Thyroid gland (tissue), 4 donors: ENCODE measurements at regions not wholly inside any gene's neighbourhood (a gene's known extent, or its start where the extent isn't known, plus 50 kb on each side); places are given as distances from the start of the nearest gene placed in this dataset.

ENCODE experiments used
- CTCF ChIP-seq, 6 experiments: fragments of 200-600 bp in 3 of 6; fragments of 450-650 bp in 3 of 6; sonication (generic) in 3 of 6; IDR thresholded peaks; one replicate each; pipeline ENCODE4 v1.5.1; 2016 to 2019; ENCODE audit warnings: antibody characterized with exemption in 6 of 6, mild to moderate bottlenecking in 2 of 6, inconsistent platforms in 1 of 6, moderate library complexity in 1 of 6
- POLR2A ChIP-seq, 2 donors: fragments of 450-650 bp; IDR thresholded peaks; one replicate each; pipeline ENCODE4 v1.6.1; 2017; ENCODE audit warnings: antibody characterized with exemption in 2 of 2, mild to moderate bottlenecking in 2 of 2, moderate library complexity in 1 of 2

DNA sequence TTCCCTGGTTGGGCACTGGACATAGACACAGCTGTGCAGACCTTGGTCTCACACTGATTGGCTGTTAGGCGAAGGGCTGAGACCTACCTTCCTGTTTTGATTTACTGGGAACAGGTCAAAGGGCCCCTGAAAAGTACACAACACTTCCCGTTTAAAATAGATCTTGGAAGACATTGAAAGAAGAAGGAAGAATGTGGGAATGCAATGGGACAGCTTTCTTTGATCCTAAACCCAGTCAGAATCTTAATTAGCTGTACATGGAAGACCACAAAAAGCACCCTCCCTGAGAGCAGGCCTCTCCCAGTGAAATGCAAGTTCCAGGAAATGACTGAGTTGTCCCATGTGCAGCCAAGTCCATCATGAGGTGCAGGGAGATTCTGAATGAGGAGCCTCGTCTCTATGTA lies 83.6 kb upstream of the EXOC2 start:
- TF ChIP-seq CTCF (IDR thresholded peaks at IDR 0.05) (no peak), POLR2A (IDR thresholded peaks at IDR 0.05) (no peak)
